A549 (cell line): ENCODE measurements at regions not wholly inside any gene's neighbourhood (a gene's known extent, or its start where the extent isn't known, plus 50 kb on each side); places are given as distances from the start of the nearest gene placed in this dataset.

ENCODE experiments used
- ATAC-seq, 2 experiments: fragments of 200-7000 bp in 1 of 2; fragments of >200 bp in 1 of 2; cut with Nextera tagmentation in 1 of 2; cut with Tn5 transposase in 1 of 2; 3 replicates each; pipeline versions ENCODE4 v1.8.0 to v1.9.1; 2018 to 2020; ENCODE audit warnings: mild to moderate bottlenecking in 1 of 2, moderate library complexity in 1 of 2
- CTCF ChIA-PET: fragments of 300-600 bp; sonication (Branson Sonifier 250); formaldehyde crosslinking; extraction: SDS; loops from one replicate; lab custom pipeline; 2021; ENCODE audit warnings: antibody characterized with exemption, inconsistent platforms; lab: Yijun Ruan, JAX
- POLR2A ChIA-PET: fragments of 350-600 bp; formaldehyde crosslinking; extraction: SDS; loops from one replicate; lab custom pipeline; 2021; ENCODE audit warnings: antibody characterized with exemption, inconsistent platforms; lab: Yijun Ruan, JAX
- DNase-seq, 2 experiments: peaks; one replicate each; pipeline versions ENCODE4 v3.0.0 to v3.0.0-alpha.2; 2011 to 2016; ENCODE audit warnings: low read depth in 1 of 2, low spot score in 1 of 2
- FAIRE-seq: peaks from 2 replicates; lab custom pipeline; 2011; peaks lifted over from hg19 to GRCh38; lab: Jason Lieb, UNC
- H3K27ac ChIP-seq, 2 experiments: fragments of >200 bp; sonication (Bioruptor Twin); formaldehyde crosslinking; 3 replicates each; pipeline ENCODE4 v1.5.1; 2016 to 2017
- H3K4me1 ChIP-seq: fragments of >200 bp; sonication (Bioruptor Twin); formaldehyde crosslinking; 3 replicates; pipeline ENCODE4 v1.6.1; 2016
- H3K4me2 ChIP-seq: fragments of >200 bp; sonication (Bioruptor Twin); formaldehyde crosslinking; 3 replicates; pipeline ENCODE4 v1.6.1; 2016
- H3K4me3 ChIP-seq: fragments of >200 bp; sonication (Bioruptor Twin); formaldehyde crosslinking; 3 replicates; pipeline ENCODE4 v1.5.1; 2016
- H3K9me3 ChIP-seq: fragments of >200 bp; sonication (Bioruptor Twin); formaldehyde crosslinking; 3 replicates; pipeline ENCODE4 v1.6.1; 2016
- BHLHE40 ChIP-seq: IDR thresholded peaks from 2 replicates; pipeline ENCODE4 v1.6.1; 2012; ENCODE audit warnings: low read depth, low read length, inconsistent platforms
- CBX2 ChIP-seq: fragments of 200-600 bp; sonication (generic); IDR thresholded peaks from 2 replicates; pipeline ENCODE4 v1.6.1; 2016; ENCODE audit warnings: low read depth, mild to moderate bottlenecking, borderline replicate concordance
- CEBPB ChIP-seq, 2 experiments: fragments of >200 bp in 1 of 2; sonication (Bioruptor Twin) in 1 of 2; formaldehyde crosslinking in 1 of 2; IDR thresholded peaks; 2 replicates each; pipeline ENCODE4 v1.6.1; 2012 to 2016
- CHD4 ChIP-seq: fragments of 200-600 bp; sonication (generic); IDR thresholded peaks from 2 replicates; pipeline ENCODE4 v1.6.1; 2016; ENCODE audit warnings: antibody characterized with exemption, mild to moderate bottlenecking, borderline replicate concordance
- EHMT2 ChIP-seq: fragments of 200-600 bp; sonication (generic); IDR thresholded peaks from 2 replicates; pipeline ENCODE4 v1.6.1; 2016; ENCODE audit warnings: antibody characterized with exemption, low read depth, mild to moderate bottlenecking, moderate library complexity
- ESRRA ChIP-seq: fragments of 150-350 bp; IDR thresholded peaks from 2 replicates; pipeline ENCODE4 v1.6.1; 2014; ENCODE audit warnings: mild to moderate bottlenecking, low read length, borderline replicate concordance
- FOSL2 ChIP-seq, 2 experiments: fragments of 450-650 bp in 1 of 2; fragments of >200 bp in 1 of 2; sonication (Bioruptor Twin) in 1 of 2; formaldehyde crosslinking; IDR thresholded peaks; 2 replicates each; pipeline versions ENCODE4 v1.5.0 to v1.6.1; 2016 to 2020; ENCODE audit warnings: mild to moderate bottlenecking in 1 of 2, moderate library complexity in 1 of 2
- FOXS1 ChIP-seq: fragments of 250-450 bp; sonication (Bioruptor Pico); IDR thresholded peaks from 2 replicates; pipeline ENCODE4 v1.5.0; 2020; ENCODE audit warnings: mild to moderate bottlenecking, moderate library complexity
- HDAC2 ChIP-seq: fragments of 200-600 bp; sonication (generic); IDR thresholded peaks from 2 replicates; pipeline ENCODE4 v1.6.1; 2016
- HOXA7 ChIP-seq: fragments of 250-450 bp; sonication (Bioruptor Pico); IDR thresholded peaks from 2 replicates; pipeline ENCODE4 v1.5.0; 2020; ENCODE audit warnings: mild to moderate bottlenecking, moderate library complexity
- JUNB ChIP-seq: fragments of >200 bp; sonication (Bioruptor Twin); formaldehyde crosslinking; IDR thresholded peaks from 2 replicates; pipeline ENCODE4 v1.6.1; 2016
- KDM5A ChIP-seq: fragments of 200-600 bp; sonication (generic); IDR thresholded peaks from 2 replicates; pipeline ENCODE4 v1.6.1; 2016; ENCODE audit warnings: antibody characterized with exemption, mild to moderate bottlenecking
- MAFK ChIP-seq: fragments of 450-650 bp; IDR thresholded peaks from 2 replicates; pipeline ENCODE4 v1.6.1; 2014; ENCODE audit not compliant: partially characterized antibody
- NFE2L2 ChIP-seq: fragments of 150-350 bp; conservative IDR thresholded peaks from 2 replicates; pipeline ENCODE4 v1.6.1; 2014; ENCODE audit warnings: low read length
- POLR2A ChIP-seq: IDR thresholded peaks from 2 replicates; pipeline ENCODE4 v1.6.1; 2012; ENCODE audit warnings: mild to moderate bottlenecking, low read length
- POLR2AphosphoS2 ChIP-seq: conservative IDR thresholded peaks from 2 replicates; pipeline ENCODE4 v1.6.1; 2012; ENCODE audit warnings: low read length, improper control_type of control experiment, inconsistent platforms
- RAD21 ChIP-seq, 2 experiments: fragments of >200 bp in 1 of 2; sonication (Bioruptor Twin) in 1 of 2; formaldehyde crosslinking in 1 of 2; IDR thresholded peaks in 1 of 2; conservative IDR thresholded peaks in 1 of 2; 2 replicates in 1 of 2; 3 replicates in 1 of 2; pipeline ENCODE4 v1.6.1; 2012 to 2018; ENCODE audit warnings: inconsistent platforms in 1 of 2
- RNF2 ChIP-seq: fragments of 200-600 bp; sonication (generic); IDR thresholded peaks from 2 replicates; pipeline ENCODE4 v1.6.1; 2016; ENCODE audit warnings: low read depth, mild to moderate bottlenecking, antibody characterized with exemption, moderate library complexity, borderline replicate concordance
- SREBF2 ChIP-seq: fragments of 450-650 bp; IDR thresholded peaks from 2 replicates; pipeline ENCODE4 v1.6.1; 2014; ENCODE audit warnings: mild to moderate bottlenecking, moderate library complexity
- ZC3H11A ChIP-seq: fragments of 450-650 bp; IDR thresholded peaks from 2 replicates; pipeline ENCODE4 v1.6.1; 2014; ENCODE audit warnings: antibody characterized with exemption, mild to moderate bottlenecking
- ZSCAN20 ChIP-seq: fragments of 250-450 bp; sonication (Bioruptor Pico); IDR thresholded peaks from 2 replicates; pipeline ENCODE4 v1.8.0; 2022; ENCODE audit warnings: mild to moderate bottlenecking, moderate library complexity
- WGBS: methylation state at CpG from one replicate; pipeline ENCODE4 v1.1.6; 2017; ENCODE audit errors: missing lambda C conversion rate; 5-methylcytosine and 5-hydroxymethylcytosine counted together
- TF ChIP-seq, protein P1 (sequence below): IDR thresholded peaks from 2 replicates; pipeline ENCODE4 v1.6.1; 2012
- TF ChIP-seq, protein P2 (sequence below): fragments of 250-450 bp; sonication (Bioruptor Pico); IDR thresholded peaks from 2 replicates; pipeline ENCODE4 v1.5.0; 2020; ENCODE audit warnings: low read depth, mild to moderate bottlenecking, moderate library complexity
- TF ChIP-seq, protein P3 (sequence below): IDR thresholded peaks from 2 replicates; pipeline ENCODE4 v1.6.1; 2012
- TF ChIP-seq, protein P4 (sequence below): fragments of >200 bp; sonication (Bioruptor Twin); formaldehyde crosslinking; IDR thresholded peaks from 3 replicates; pipeline ENCODE4 v1.6.1; 2016
- TF ChIP-seq, protein P5 (sequence below): fragments of 150-350 bp; IDR thresholded peaks from 2 replicates; pipeline ENCODE4 v1.6.1; 2014; ENCODE audit warnings: low read depth, mild to moderate bottlenecking, low read length

DNA sequence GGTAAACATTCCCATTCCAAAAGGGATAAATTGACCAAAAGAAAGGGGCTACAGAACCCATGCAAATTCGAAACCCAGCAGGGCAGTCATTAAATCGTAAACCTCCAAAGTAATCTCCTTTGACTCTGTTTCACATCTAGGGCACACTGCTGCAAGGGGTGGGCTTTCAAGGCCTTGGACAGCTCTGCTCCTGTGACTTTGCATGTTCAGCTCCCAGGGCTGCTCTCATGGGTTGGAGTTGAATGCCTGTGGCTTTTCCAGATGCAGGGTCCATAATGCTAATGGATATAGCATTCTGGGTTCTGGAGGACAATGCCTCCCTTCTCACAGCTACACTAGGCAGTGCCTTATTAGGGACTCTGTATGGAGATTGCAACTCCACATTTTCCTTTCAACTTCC is 211.9 kb upstream of the MANEA start:
- ATAC-seq (no peak), FAIRE-seq (no peak), DNase-seq (no peak)
- 13% methylated on average over 2 of the region's 2 CpGs for WGBS
- Histone ChIP-seq H3K27ac (no peak overlapping the region), H3K4me2 (no peak overlapping the region), H3K4me1 (no peaks in the 10 kb centered on the region), H3K4me3 (no peak overlapping the region), H3K9me3 (no peaks in the 10 kb centered on the region)
- no peak for TF ChIP-seq MAFK
- TF ChIP-seq HOXA7 (CRISPR knock-in tag) = no peak
- no peak for TF ChIP-seq RAD21 (conservative IDR thresholded peaks at IDR 0.05 in 1 of 2, IDR thresholded peaks at IDR 0.05 in 1 of 2)
- TF ChIP-seq FOSL2 (IDR thresholded peaks at IDR 0.05) = no peak
- no peak for TF ChIP-seq FOSL2 (CRISPR knock-in tag; IDR thresholded peaks at IDR 0.05)
- no peak for TF ChIP-seq ZC3H11A
- TF ChIP-seq CEBPB (IDR thresholded peaks at IDR 0.05) = no peak
- TF ChIP-seq RNF2 = no peak
- TF ChIP-seq JUNB = no peak
- TF ChIP-seq HDAC2 = no peak
- TF ChIP-seq, protein P1, sequence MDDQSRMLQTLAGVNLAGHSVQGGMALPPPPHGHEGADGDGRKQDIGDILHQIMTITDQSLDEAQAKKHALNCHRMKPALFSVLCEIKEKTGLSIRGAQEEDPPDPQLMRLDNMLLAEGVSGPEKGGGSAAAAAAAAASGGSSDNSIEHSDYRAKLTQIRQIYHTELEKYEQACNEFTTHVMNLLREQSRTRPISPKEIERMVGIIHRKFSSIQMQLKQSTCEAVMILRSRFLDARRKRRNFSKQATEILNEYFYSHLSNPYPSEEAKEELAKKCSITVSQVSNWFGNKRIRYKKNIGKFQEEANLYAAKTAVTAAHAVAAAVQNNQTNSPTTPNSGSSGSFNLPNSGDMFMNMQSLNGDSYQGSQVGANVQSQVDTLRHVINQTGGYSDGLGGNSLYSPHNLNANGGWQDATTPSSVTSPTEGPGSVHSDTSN = no peak
- TF ChIP-seq KDM5A = no peak
- POLR2A ChIA-PET = no interaction called here
- CTCF ChIA-PET = no interaction called here

DNA sequence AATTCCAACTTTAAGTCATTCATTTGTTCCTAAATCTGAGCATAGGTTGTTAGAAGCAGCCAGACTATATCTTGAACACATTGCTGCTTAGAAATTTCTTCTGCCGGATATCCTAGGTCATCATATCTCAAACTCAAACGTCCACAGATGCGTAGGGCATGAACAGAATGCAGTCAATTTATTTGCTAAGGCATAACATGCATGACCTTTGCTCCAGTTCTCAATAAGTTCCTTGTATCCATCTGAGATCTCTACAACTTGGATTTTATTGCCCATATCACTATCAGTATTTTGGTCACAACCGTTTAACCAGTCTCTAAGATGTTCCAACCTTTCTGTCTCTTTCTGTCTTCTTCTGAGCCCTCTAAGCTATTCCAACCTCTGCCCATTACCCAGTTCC is 210.9 kb upstream of the MANEA start:
- DNase-seq (no peak), FAIRE-seq (no peak)
- no peak overlapping the region for H3K4me3 ChIP-seq
- 20% methylated on average over 4 of the region's 4 CpGs for WGBS
- no peak for TF ChIP-seq CBX2
- no peak for TF ChIP-seq EHMT2
- TF ChIP-seq, protein P2, sequence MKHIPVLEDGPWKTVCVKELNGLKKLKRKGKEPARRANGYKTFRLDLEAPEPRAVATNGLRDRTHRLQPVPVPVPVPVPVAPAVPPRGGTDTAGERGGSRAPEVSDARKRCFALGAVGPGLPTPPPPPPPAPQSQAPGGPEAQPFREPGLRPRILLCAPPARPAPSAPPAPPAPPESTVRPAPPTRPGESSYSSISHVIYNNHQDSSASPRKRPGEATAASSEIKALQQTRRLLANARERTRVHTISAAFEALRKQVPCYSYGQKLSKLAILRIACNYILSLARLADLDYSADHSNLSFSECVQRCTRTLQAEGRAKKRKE = no peak
- no peak for TF ChIP-seq ESRRA
- no peak for TF ChIP-seq NFE2L2
- TF ChIP-seq KDM5A = no peak
- no peak for TF ChIP-seq JUNB
- no peak for TF ChIP-seq FOXS1 (CRISPR knock-in tag)
- TF ChIP-seq POLR2AphosphoS2 = no peak
- TF ChIP-seq ZSCAN20 (CRISPR knock-in tag) = no peak
- TF ChIP-seq, protein P3, sequence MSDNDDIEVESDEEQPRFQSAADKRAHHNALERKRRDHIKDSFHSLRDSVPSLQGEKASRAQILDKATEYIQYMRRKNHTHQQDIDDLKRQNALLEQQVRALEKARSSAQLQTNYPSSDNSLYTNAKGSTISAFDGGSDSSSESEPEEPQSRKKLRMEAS = no peak
- TF ChIP-seq, all 56 proteins: peak for 0
- no peak for ATAC-seq
- no peak overlapping the region for H3K4me2 ChIP-seq
- no peaks in the 10 kb centered on the region for H3K9me3 ChIP-seq
- no peaks in the 10 kb centered on the region for H3K4me1 ChIP-seq
- POLR2A ChIA-PET = no interaction called here
- no peak overlapping the region for H3K27ac ChIP-seq
- CTCF ChIA-PET = no interaction called here

DNA sequence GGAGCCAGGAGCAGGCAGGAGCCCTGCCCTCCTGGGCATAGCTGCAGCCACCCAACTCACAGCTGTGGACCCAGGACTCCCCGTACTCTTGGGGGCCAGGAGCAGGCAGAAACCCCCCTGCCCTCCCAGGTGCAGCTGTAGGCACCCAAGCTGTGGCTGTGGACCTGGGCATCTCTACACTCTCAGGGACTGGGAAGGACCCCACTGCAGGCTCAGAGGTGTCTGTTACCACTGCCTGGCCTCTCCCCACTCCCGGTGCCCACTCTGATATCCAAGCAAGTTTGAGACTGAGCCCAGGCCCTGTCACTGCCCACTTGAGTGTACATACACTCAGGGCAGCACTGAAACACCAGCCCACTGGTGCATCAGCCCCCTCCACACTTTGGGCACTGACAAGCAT is 193.5 kb upstream of the MANEA start:
- no peaks in the 10 kb centered on the region for H3K9me3 ChIP-seq
- H3K4me2 ChIP-seq = no peak overlapping the region
- ATAC-seq (no peak), FAIRE-seq (no peak), DNase-seq (no peak)
- ChIA-PET POLR2A (no interaction called here), CTCF (no interaction called here)
- no peak overlapping the region for H3K4me3 ChIP-seq
- H3K27ac ChIP-seq = no peak overlapping the region
- no peaks in the 10 kb centered on the region for H3K4me1 ChIP-seq
- WGBS = no CpG with 5 or more reads among the region's 2 CpGs
- TF ChIP-seq BHLHE40 = no peak
- TF ChIP-seq, protein P2 = no peak
- no peak for TF ChIP-seq SREBF2
- no peak for TF ChIP-seq MAFK
- no peak for TF ChIP-seq JUNB
- TF ChIP-seq, protein P4, sequence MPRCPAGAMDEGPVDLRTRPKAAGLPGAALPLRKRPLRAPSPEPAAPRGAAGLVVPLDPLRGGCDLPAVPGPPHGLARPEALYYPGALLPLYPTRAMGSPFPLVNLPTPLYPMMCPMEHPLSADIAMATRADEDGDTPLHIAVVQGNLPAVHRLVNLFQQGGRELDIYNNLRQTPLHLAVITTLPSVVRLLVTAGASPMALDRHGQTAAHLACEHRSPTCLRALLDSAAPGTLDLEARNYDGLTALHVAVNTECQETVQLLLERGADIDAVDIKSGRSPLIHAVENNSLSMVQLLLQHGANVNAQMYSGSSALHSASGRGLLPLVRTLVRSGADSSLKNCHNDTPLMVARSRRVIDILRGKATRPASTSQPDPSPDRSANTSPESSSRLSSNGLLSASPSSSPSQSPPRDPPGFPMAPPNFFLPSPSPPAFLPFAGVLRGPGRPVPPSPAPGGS = no peak
- TF ChIP-seq, protein P5, sequence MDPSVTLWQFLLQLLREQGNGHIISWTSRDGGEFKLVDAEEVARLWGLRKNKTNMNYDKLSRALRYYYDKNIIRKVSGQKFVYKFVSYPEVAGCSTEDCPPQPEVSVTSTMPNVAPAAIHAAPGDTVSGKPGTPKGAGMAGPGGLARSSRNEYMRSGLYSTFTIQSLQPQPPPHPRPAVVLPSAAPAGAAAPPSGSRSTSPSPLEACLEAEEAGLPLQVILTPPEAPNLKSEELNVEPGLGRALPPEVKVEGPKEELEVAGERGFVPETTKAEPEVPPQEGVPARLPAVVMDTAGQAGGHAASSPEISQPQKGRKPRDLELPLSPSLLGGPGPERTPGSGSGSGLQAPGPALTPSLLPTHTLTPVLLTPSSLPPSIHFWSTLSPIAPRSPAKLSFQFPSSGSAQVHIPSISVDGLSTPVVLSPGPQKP = no peak
- no peak for TF ChIP-seq POLR2A
- no peak for TF ChIP-seq CHD4
- no peak for TF ChIP-seq CBX2
- TF ChIP-seq, protein P3 = no peak
